Liver (tissue), 7 donors: ENCODE measurements at regions not wholly inside any gene's neighbourhood (a gene's known extent, or its start where the extent isn't known, plus 50 kb on each side); places are given as distances from the start of the nearest gene placed in this dataset.

ENCODE experiments used
- DNase-seq: peaks from one replicate; pipeline ENCODE4 v3.0.0-alpha.2; 2017; ENCODE audit warnings: low spot score
- H3K27ac ChIP-seq, 2 donors: one replicate each; pipeline ENCODE4 v1.7.0; 2013; ENCODE audit warnings: inconsistent platforms in 2 of 2, low read length in 2 of 2, control low read depth in 1 of 2, low read depth in 1 of 2, mild to moderate bottlenecking in 1 of 2
- H3K27me3 ChIP-seq, 4 donors: one replicate each; pipeline versions ENCODE4 v1.6.1 to v1.7.0; 2013; ENCODE audit warnings: low read length in 3 of 4, inconsistent platforms in 1 of 4, mild to moderate bottlenecking in 1 of 4, moderate library complexity in 1 of 4; ENCODE audit not compliant: control insufficient read depth in 4 of 4, insufficient read depth in 4 of 4
- H3K36me3 ChIP-seq, 4 donors: one replicate each; pipeline versions ENCODE4 v1.6.1 to v1.7.0; 2013; ENCODE audit warnings: low read length in 3 of 4, mild to moderate bottlenecking in 3 of 4, low read depth in 1 of 4, moderate library complexity in 1 of 4; ENCODE audit not compliant: control insufficient read depth in 4 of 4, insufficient read depth in 3 of 4
- H3K4me1 ChIP-seq, 4 donors: one replicate each; pipeline versions ENCODE4 v1.6.1 to v1.7.0; 2013; ENCODE audit warnings: low read length in 3 of 4, mild to moderate bottlenecking in 3 of 4, moderate library complexity in 1 of 4; ENCODE audit not compliant: control insufficient read depth in 4 of 4, insufficient read depth in 4 of 4
- H3K4me3 ChIP-seq, 3 donors: one replicate each; pipeline versions ENCODE4 v1.6.1 to v1.7.0; 2013; ENCODE audit warnings: low read length in 3 of 3, control low read depth in 1 of 3, low read depth in 1 of 3, mild to moderate bottlenecking in 1 of 3
- H3K9ac ChIP-seq, 2 donors: one replicate each; pipeline ENCODE4 v1.7.0; 2013; ENCODE audit warnings: low read length in 2 of 2, mild to moderate bottlenecking in 2 of 2, moderate library complexity in 2 of 2, control low read depth in 1 of 2, low read depth in 1 of 2
- H3K9me3 ChIP-seq, 4 donors: one replicate each; pipeline versions ENCODE4 v1.6.1 to v1.7.0; 2013; ENCODE audit warnings: low read length in 3 of 4; ENCODE audit not compliant: control insufficient read depth in 4 of 4
- EGR1 ChIP-seq, 2 donors: IDR thresholded peaks; 2 replicates each; pipeline ENCODE4 v1.6.1; 2016 to 2018; ENCODE audit warnings: antibody characterized with exemption in 2 of 2, low read depth in 2 of 2
- FOXA1 ChIP-seq: IDR thresholded peaks from 2 replicates; pipeline ENCODE4 v1.6.1; 2016; ENCODE audit warnings: antibody characterized with exemption
- FOXA2 ChIP-seq: IDR thresholded peaks from 2 replicates; pipeline ENCODE4 v1.6.1; 2016; ENCODE audit warnings: antibody characterized with exemption
- GABPA ChIP-seq, 2 donors: IDR thresholded peaks in 1 of 2; conservative IDR thresholded peaks in 1 of 2; 2 replicates each; pipeline ENCODE4 v1.6.1; 2016; ENCODE audit warnings: antibody characterized with exemption in 2 of 2, mild to moderate bottlenecking in 1 of 2, moderate library complexity in 1 of 2
- HNF4A ChIP-seq, 2 donors: conservative IDR thresholded peaks; 2 replicates each; pipeline ENCODE4 v1.6.1; 2016; ENCODE audit warnings: antibody characterized with exemption in 2 of 2, mild to moderate bottlenecking in 2 of 2
- HNF4G ChIP-seq: IDR thresholded peaks from 2 replicates; pipeline ENCODE4 v1.6.1; 2016; ENCODE audit warnings: antibody characterized with exemption
- JUND ChIP-seq, 2 donors: IDR thresholded peaks; 2 replicates each; pipeline ENCODE4 v1.6.1; 2016; ENCODE audit warnings: antibody characterized with exemption in 2 of 2
- NR2F2 ChIP-seq: IDR thresholded peaks from 2 replicates; pipeline ENCODE4 v1.6.1; 2016; ENCODE audit warnings: antibody characterized with exemption
- RAD21 ChIP-seq, 2 donors: IDR thresholded peaks; 2 replicates each; pipeline ENCODE4 v1.6.1; 2016; ENCODE audit warnings: antibody characterized with exemption in 2 of 2, mild to moderate bottlenecking in 2 of 2
- RXRA ChIP-seq, 2 donors: IDR thresholded peaks; 2 replicates each; pipeline ENCODE4 v1.6.1; 2017 to 2018; ENCODE audit warnings: antibody characterized with exemption in 2 of 2, mild to moderate bottlenecking in 1 of 2
- SP1 ChIP-seq: IDR thresholded peaks from 2 replicates; pipeline ENCODE4 v1.6.1; 2018; ENCODE audit warnings: antibody characterized with exemption, mild to moderate bottlenecking
- TAF1 ChIP-seq: conservative IDR thresholded peaks from 2 replicates; pipeline ENCODE4 v1.6.1; 2016; ENCODE audit warnings: antibody characterized with exemption, mild to moderate bottlenecking
- YY1 ChIP-seq: IDR thresholded peaks from 2 replicates; pipeline ENCODE4 v1.6.1; 2016; ENCODE audit warnings: antibody characterized with exemption, mild to moderate bottlenecking
- WGBS: extraction: QIAGEN DNeasy Blood & Tissue Kit; methylation state at CpG from one replicate; pipeline ENCODE4 v1.1.7; 2013; 5-methylcytosine and 5-hydroxymethylcytosine counted together
- TF ChIP-seq, protein P1 (sequence below): IDR thresholded peaks from 2 replicates; pipeline ENCODE4 v1.6.1; 2016; ENCODE audit warnings: antibody characterized with exemption
- TF ChIP-seq, protein P2 (sequence below): IDR thresholded peaks from 2 replicates; pipeline ENCODE4 v1.6.1; 2016; ENCODE audit warnings: antibody characterized with exemption, mild to moderate bottlenecking
- TF ChIP-seq, protein P3 (sequence below): IDR thresholded peaks from 2 replicates; pipeline ENCODE4 v1.6.1; 2016; ENCODE audit warnings: antibody characterized with exemption
- TF ChIP-seq, protein P4 (sequence below): IDR thresholded peaks from 2 replicates; pipeline ENCODE4 v1.6.1; 2016; ENCODE audit warnings: antibody characterized with exemption
- donor health status: healthy.
- donor health status: healthy.
- donor health status: healthy.
- donor health status: healthy.

DNA sequence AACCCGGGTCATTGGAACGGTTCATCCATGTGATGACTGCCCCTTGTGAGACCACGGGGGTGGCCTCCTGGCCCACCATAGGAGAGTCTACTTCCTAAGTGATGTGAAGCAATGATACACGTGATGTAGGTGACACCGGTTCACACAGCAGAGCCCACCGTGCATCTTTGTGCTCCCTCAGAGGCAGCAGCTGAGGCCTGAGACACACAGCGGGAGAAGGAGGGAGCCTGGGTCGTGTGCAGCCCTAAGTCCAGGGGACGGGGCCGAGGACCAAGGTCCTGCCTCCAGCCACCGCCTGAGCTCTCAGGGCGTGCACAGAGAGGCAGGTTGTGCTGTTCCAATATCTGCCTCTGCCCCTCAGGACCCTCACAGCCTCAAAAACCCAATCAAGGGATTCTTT is 377.2 kb upstream of the SALL3 start:
- H3K27ac ChIP-seq = no peak overlapping the region
- H3K9ac ChIP-seq = no peak overlapping the region
- H3K9me3 ChIP-seq = peaks cover 0 to 3% (median 0%) of the 10 kb centered on the region in 4 donors
- TF ChIP-seq EGR1 (IDR thresholded peaks at IDR 0.05; ENCODE audit: low read depth in 2 of 2) (no peak), SP1 (no peak), TAF1 (no peak), NR2F2 (no peak), RAD21 (IDR thresholded peaks at IDR 0.05) (no peak), HNF4A (conservative IDR thresholded peaks at IDR 0.05) (no peak), YY1 (no peak), RXRA (IDR thresholded peaks at IDR 0.05) (no peak), FOXA2 (no peak), GABPA (IDR thresholded peaks at IDR 0.05 in 1 of 2, conservative IDR thresholded peaks at IDR 0.05 in 1 of 2) (no peak), FOXA1 (no peak)
- TF ChIP-seq, protein P1, sequence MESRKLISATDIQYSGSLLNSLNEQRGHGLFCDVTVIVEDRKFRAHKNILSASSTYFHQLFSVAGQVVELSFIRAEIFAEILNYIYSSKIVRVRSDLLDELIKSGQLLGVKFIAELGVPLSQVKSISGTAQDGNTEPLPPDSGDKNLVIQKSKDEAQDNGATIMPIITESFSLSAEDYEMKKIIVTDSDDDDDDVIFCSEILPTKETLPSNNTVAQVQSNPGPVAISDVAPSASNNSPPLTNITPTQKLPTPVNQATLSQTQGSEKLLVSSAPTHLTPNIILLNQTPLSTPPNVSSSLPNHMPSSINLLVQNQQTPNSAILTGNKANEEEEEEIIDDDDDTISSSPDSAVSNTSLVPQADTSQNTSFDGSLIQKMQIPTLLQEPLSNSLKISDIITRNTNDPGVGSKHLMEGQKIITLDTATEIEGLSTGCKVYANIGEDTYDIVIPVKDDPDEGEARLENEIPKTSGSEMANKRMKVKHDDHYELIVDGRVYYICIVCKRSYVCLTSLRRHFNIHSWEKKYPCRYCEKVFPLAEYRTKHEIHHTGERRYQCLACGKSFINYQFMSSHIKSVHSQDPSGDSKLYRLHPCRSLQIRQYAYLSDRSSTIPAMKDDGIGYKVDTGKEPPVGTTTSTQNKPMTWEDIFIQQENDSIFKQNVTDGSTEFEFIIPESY = no peak
- TF ChIP-seq, protein P2, sequence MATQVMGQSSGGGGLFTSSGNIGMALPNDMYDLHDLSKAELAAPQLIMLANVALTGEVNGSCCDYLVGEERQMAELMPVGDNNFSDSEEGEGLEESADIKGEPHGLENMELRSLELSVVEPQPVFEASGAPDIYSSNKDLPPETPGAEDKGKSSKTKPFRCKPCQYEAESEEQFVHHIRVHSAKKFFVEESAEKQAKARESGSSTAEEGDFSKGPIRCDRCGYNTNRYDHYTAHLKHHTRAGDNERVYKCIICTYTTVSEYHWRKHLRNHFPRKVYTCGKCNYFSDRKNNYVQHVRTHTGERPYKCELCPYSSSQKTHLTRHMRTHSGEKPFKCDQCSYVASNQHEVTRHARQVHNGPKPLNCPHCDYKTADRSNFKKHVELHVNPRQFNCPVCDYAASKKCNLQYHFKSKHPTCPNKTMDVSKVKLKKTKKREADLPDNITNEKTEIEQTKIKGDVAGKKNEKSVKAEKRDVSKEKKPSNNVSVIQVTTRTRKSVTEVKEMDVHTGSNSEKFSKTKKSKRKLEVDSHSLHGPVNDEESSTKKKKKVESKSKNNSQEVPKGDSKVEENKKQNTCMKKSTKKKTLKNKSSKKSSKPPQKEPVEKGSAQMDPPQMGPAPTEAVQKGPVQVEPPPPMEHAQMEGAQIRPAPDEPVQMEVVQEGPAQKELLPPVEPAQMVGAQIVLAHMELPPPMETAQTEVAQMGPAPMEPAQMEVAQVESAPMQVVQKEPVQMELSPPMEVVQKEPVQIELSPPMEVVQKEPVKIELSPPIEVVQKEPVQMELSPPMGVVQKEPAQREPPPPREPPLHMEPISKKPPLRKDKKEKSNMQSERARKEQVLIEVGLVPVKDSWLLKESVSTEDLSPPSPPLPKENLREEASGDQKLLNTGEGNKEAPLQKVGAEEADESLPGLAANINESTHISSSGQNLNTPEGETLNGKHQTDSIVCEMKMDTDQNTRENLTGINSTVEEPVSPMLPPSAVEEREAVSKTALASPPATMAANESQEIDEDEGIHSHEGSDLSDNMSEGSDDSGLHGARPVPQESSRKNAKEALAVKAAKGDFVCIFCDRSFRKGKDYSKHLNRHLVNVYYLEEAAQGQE = no peak
- TF ChIP-seq, protein P3, sequence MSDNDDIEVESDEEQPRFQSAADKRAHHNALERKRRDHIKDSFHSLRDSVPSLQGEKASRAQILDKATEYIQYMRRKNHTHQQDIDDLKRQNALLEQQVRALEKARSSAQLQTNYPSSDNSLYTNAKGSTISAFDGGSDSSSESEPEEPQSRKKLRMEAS = no peak
- H3K4me3 ChIP-seq = no peak overlapping the region
- no peaks in the 10 kb centered on the region for H3K27me3 ChIP-seq
- WGBS = 76% methylated on average over 12 of the region's 12 CpGs
- peak; percentile 4 for DNase-seq
- no peaks in the 10 kb centered on the region for H3K36me3 ChIP-seq
- H3K4me1 ChIP-seq = no peaks in the 10 kb centered on the region

DNA sequence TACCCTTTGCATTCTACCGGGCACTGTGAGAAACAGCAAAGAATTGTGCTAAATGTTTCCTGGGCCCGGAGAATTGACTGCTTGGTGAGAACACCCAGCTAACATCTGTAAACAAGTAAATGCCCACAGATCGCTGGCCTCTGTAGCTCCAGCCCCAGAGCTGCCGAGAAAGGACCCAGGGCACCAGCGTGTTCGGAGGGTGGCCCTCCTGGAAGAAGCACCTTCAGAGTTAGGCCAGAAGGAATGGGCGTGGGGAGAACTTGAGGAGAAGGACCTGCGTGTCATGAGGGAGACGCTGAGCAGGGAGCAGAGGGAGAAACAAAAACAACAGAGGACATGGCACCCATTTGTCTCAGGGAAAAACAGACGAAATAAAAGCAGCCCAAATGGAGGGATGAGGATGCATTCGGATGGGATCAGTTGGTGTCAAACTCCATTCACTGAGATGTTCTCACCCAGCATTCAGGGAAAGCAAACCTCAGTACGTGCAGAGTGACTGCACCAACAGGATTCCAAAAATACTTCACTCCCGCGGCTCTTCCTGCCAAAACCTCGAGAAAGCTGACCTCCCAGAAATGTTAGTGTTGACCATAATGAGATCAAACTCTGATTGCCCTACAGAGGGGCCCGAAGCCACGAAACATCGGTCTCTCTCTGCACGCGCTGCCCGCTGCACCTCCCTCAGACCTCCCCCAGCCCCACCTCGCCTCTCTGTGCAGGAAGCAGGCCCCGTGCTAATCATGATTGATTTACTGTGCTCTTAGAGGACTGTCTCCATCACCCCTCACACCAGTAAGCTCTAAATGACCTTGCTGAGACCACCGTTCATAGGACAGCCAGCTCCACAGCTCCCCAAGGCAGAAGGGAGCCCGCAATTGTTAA is 376.3 kb upstream of the SALL3 start:
- Histone ChIP-seq H3K9ac (no peak overlapping the region), H3K27ac (no peak overlapping the region), H3K4me1 (no peaks in the 10 kb centered on the region), H3K36me3 (no peaks in the 10 kb centered on the region), H3K27me3 (no peaks in the 10 kb centered on the region), H3K4me3 (no peak overlapping the region), H3K9me3 (peaks cover 0 to 3% (median 0%) of the 10 kb centered on the region in 4 donors)
- 67% methylated on average over 25 of the region's 25 CpGs for WGBS
- peak; percentile 12 for DNase-seq
- TF ChIP-seq, protein P4, sequence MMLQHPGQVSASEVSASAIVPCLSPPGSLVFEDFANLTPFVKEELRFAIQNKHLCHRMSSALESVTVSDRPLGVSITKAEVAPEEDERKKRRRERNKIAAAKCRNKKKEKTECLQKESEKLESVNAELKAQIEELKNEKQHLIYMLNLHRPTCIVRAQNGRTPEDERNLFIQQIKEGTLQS = no peak
- TF ChIP-seq JUND (IDR thresholded peaks at IDR 0.05) (no peak), RAD21 (IDR thresholded peaks at IDR 0.05) (no peak), HNF4G (no peak), TAF1 (no peak), SP1 (no peak), GABPA (IDR thresholded peaks at IDR 0.05 in 1 of 2, conservative IDR thresholded peaks at IDR 0.05 in 1 of 2) (no peak), EGR1 (IDR thresholded peaks at IDR 0.05; ENCODE audit: low read depth in 2 of 2) (no peak), FOXA2 (no peak), FOXA1 (no peak), RXRA (IDR thresholded peaks at IDR 0.05) (no peak), HNF4A (conservative IDR thresholded peaks at IDR 0.05) (no peak), YY1 (no peak)
- TF ChIP-seq, protein P2 = no peak
- TF ChIP-seq, protein P3 = no peak
- TF ChIP-seq, protein P1 = no peak
